ENCODE measurements at regions not wholly inside any gene's neighbourhood (a gene's known extent, or its start where the extent isn't known, plus 50 kb on each side); places are given as distances from the start of the nearest gene placed in this dataset.

GRCh38 chr6:100944644-100945043, 63.5 kb upstream of the ASCC3 start:
- TF ChIP-seq CTCF (IDR thresholded peaks at IDR 0.05; ENCODE audit: low read depth, low read length, missing input control) = no peak
- TF ChIP-seq YY1 (IDR thresholded peaks at IDR 0.05) = no peak
- TF ChIP-seq MAX (IDR thresholded peaks at IDR 0.05) = no peak
- no peak for TF ChIP-seq JUND (IDR thresholded peaks at IDR 0.05)
- TF ChIP-seq REST (IDR thresholded peaks at IDR 0.05) = no peak
- no peak for TF ChIP-seq EGR1 (IDR thresholded peaks at IDR 0.05; ENCODE audit: low read depth in 2 of 2)
- no peak for TF ChIP-seq GABPA (IDR thresholded peaks at IDR 0.05 in 1 of 2, conservative IDR thresholded peaks at IDR 0.05 in 1 of 2)
- no peak for TF ChIP-seq TAF1 (conservative IDR thresholded peaks at IDR 0.05)
- TF ChIP-seq RXRA (IDR thresholded peaks at IDR 0.05) = no peak
- no peak for TF ChIP-seq SP1 (IDR thresholded peaks at IDR 0.05)
- no peak for TF ChIP-seq ZBTB33 (IDR thresholded peaks at IDR 0.05)
- TF ChIP-seq FOXA1 (IDR thresholded peaks at IDR 0.05) = no peak
- no peak for TF ChIP-seq ATF3 (IDR thresholded peaks at IDR 0.05)
- no peak for TF ChIP-seq RAD21 (IDR thresholded peaks at IDR 0.05)
